K562 (cell line): ENCODE measurements at regions not wholly inside any gene's neighbourhood (a gene's known extent, or its start where the extent isn't known, plus 50 kb on each side); places are given as distances from the start of the nearest gene placed in this dataset.

ENCODE experiments used
- ATAC-seq: fragments of 200-7000 bp; cut with Tn5 transposase; 3 replicates; pipeline ENCODE4 v1.9.1; 2020; ENCODE audit warnings: moderate library complexity
- BruUV-seq: library from RNA; stranded (reverse); fragments of 400-500 nt; replicated peaks from 2 replicates; lab custom pipeline; 2021; lab: Mats Ljungman, UMichigan
- CTCF ChIA-PET: fragments of 300-600 bp; formaldehyde crosslinking; extraction: SDS; loops from one replicate; lab custom pipeline; 2021; ENCODE audit warnings: low intra/inter-chr PET ratio; lab: Yijun Ruan, JAX
- POLR2A ChIA-PET: fragments of 300-600, 350-650 bp; sonication (Branson Sonifier 250); formaldehyde crosslinking; extraction: SDS; loops from one replicate; lab custom pipeline; 2021; ENCODE audit warnings: antibody characterized with exemption, inconsistent platforms; lab: Yijun Ruan, JAX
- DNase-seq, 4 experiments: peaks; one replicate each; pipeline versions ENCODE4 v3.0.0 to v3.0.0-alpha.2; 2011 to 2018; ENCODE audit warnings: low spot score in 3 of 4, mixed read lengths in 3 of 4; ENCODE audit errors: extremely low read depth in 1 of 4
- FAIRE-seq: peaks from 2 replicates; lab custom pipeline; 2011; peaks lifted over from hg19 to GRCh38; lab: Jason Lieb, UNC
- H2AFZ ChIP-seq: 2 replicates; pipeline ENCODE4 v1.6.0; 2011; ENCODE audit warnings: low read depth, low read length, control low read depth, inconsistent platforms
- H3K27ac ChIP-seq: fragments of 200-600 bp; 3 replicates; pipeline ENCODE4 v1.8.0; 2011; ENCODE audit warnings: low read depth, mild to moderate bottlenecking, control low read depth, inconsistent platforms, low read length, moderate library complexity, mixed read lengths; ENCODE audit errors: extremely low read depth
- H3K27me3 ChIP-seq, 2 experiments: fragments of 300-600 bp in 1 of 2; 2 replicates in 1 of 2; 3 replicates in 1 of 2; pipeline versions ENCODE4 v1.6.0 to v1.8.0; 2011; ENCODE audit warnings: inconsistent platforms in 2 of 2, low read length in 2 of 2, mild to moderate bottlenecking in 1 of 2, mixed read lengths in 1 of 2, moderate library complexity in 1 of 2; ENCODE audit not compliant: control insufficient read depth in 2 of 2, insufficient read depth in 2 of 2
- H3K36me3 ChIP-seq: fragments of 300-600 bp; 3 replicates; pipeline ENCODE4 v1.8.0; 2011; ENCODE audit warnings: mild to moderate bottlenecking, low read length, inconsistent platforms; ENCODE audit not compliant: control insufficient read depth, insufficient read depth
- H3K4me1 ChIP-seq, 2 experiments: fragments of 200-600 bp in 1 of 2; replicated peaks in 1 of 2; 2 replicates in 1 of 2; 3 replicates in 1 of 2; pipeline versions ENCODE4 v1.5.1 to v1.8.0; 2011; ENCODE audit warnings: inconsistent platforms in 2 of 2, low read length in 2 of 2, mild to moderate bottlenecking in 1 of 2, mixed read lengths in 1 of 2, moderate library complexity in 1 of 2; ENCODE audit not compliant: control insufficient read depth in 2 of 2, insufficient read depth in 2 of 2
- H3K4me2 ChIP-seq: 2 replicates; pipeline ENCODE4 v1.6.1; 2011; ENCODE audit warnings: low read length, control low read depth, inconsistent platforms, mixed read lengths; ENCODE audit not compliant: insufficient read depth
- H3K4me3 ChIP-seq: fragments of 200-600 bp; sonication (generic), shearing (Covaris generic); 2 replicates; pipeline ENCODE4 v1.5.1; 2016; ENCODE audit warnings: control low read depth, inconsistent platforms
- H3K79me2 ChIP-seq: fragments of 200-600 bp; 3 replicates; pipeline ENCODE4 v1.8.0; 2011; ENCODE audit warnings: low read length, inconsistent platforms; ENCODE audit not compliant: control insufficient read depth, insufficient read depth
- H3K9ac ChIP-seq, 2 experiments: 2 replicates each; pipeline versions ENCODE4 v1.6.0 to v1.6.1; 2011; ENCODE audit warnings: low read depth in 2 of 2, low read length in 2 of 2, control low read depth in 1 of 2, inconsistent platforms in 1 of 2, mild to moderate bottlenecking in 1 of 2, mixed read lengths in 1 of 2; ENCODE audit not compliant: insufficient read depth in 1 of 2
- H3K9me1 ChIP-seq: one replicate; pipeline ENCODE4 v1.6.0; 2011; ENCODE audit warnings: inconsistent platforms, mild to moderate bottlenecking, low read length, moderate library complexity; ENCODE audit not compliant: control insufficient read depth, insufficient read depth
- H3K9me3 ChIP-seq: replicated peaks from 2 replicates; pipeline ENCODE4 v1.5.1; 2011; ENCODE audit warnings: low read depth, low read length, inconsistent platforms; ENCODE audit not compliant: control insufficient read depth, insufficient read depth
- H4K20me1 ChIP-seq: replicated peaks from 2 replicates; pipeline ENCODE4 v1.6.1; 2011; ENCODE audit warnings: low read length, inconsistent platforms, mixed read lengths; ENCODE audit not compliant: control insufficient read depth, insufficient read depth
- ARID1B ChIP-seq: fragments of 450-650 bp; IDR thresholded peaks from 2 replicates; pipeline ENCODE4 v1.6.1; 2016; ENCODE audit warnings: antibody characterized with exemption, mild to moderate bottlenecking, inconsistent platforms
- GTF2E2 ChIP-seq: fragments of 200-800 bp; sonication (Bioruptor generic); IDR thresholded peaks from 2 replicates; pipeline ENCODE4 v1.6.1; 2016; ENCODE audit warnings: missing genetic modification characterization, missing compliant biosample characterization
- JUND ChIP-seq, 2 experiments: IDR thresholded peaks; 2 replicates in 1 of 2; 3 replicates in 1 of 2; pipeline ENCODE4 v1.6.1; 2011; ENCODE audit warnings: borderline replicate concordance in 2 of 2, low read depth in 2 of 2, low read length in 2 of 2, improper control_type of control experiment in 1 of 2, missing biosample characterization in 1 of 2, missing genetic modification characterization in 1 of 2, missing genetic modification reagents in 1 of 2
- KAT8 ChIP-seq: fragments of 450-650 bp; IDR thresholded peaks from 2 replicates; pipeline ENCODE4 v1.6.1; 2016; ENCODE audit warnings: low read depth, mild to moderate bottlenecking
- MED1 ChIP-seq: sonication (generic); formaldehyde crosslinking; IDR thresholded peaks from 2 replicates; pipeline ENCODE4 v1.8.1; 2023; ENCODE audit warnings: missing genetic modification reagents, borderline replicate concordance
- THRA ChIP-seq: fragments of 450-650 bp; IDR thresholded peaks from 2 replicates; pipeline ENCODE4 v1.6.1; 2017; ENCODE audit warnings: mild to moderate bottlenecking, moderate library complexity
- ZKSCAN8 ChIP-seq: fragments of 200-800 bp; sonication (Bioruptor generic); IDR thresholded peaks from 2 replicates; pipeline ENCODE4 v1.6.1; 2016; ENCODE audit warnings: missing genetic modification characterization, missing compliant biosample characterization
- ZNF174 ChIP-seq: fragments of 250-450 bp; sonication (Bioruptor Pico); IDR thresholded peaks from 2 replicates; pipeline ENCODE4 v1.4.0; 2020; ENCODE audit warnings: mild to moderate bottlenecking
- ZNF41 ChIP-seq: fragments of 250-450 bp; sonication (Bioruptor Pico); conservative IDR thresholded peaks from 2 replicates; pipeline ENCODE4 v1.4.0; 2020; ENCODE audit warnings: mild to moderate bottlenecking
- ZNF444 ChIP-seq: fragments of 250-450 bp; sonication (Bioruptor Pico); IDR thresholded peaks from 2 replicates; pipeline ENCODE4 v1.4.0; 2020; ENCODE audit warnings: mild to moderate bottlenecking, moderate library complexity
- ZNF561 ChIP-seq: fragments of 450-650 bp; formaldehyde crosslinking; conservative IDR thresholded peaks from 2 replicates; pipeline ENCODE4 v1.4.0; 2020; ENCODE audit warnings: mild to moderate bottlenecking, moderate library complexity
- ZNF655 ChIP-seq: fragments of 250-450 bp; sonication (Bioruptor Pico); IDR thresholded peaks from 2 replicates; pipeline ENCODE4 v1.5.0; 2021
- WGBS: fragments of 100-300 bp; shearing (Covaris generic); methylation state at CpG from one replicate; pipeline ENCODE4 v1.1.6; 2016; ENCODE audit warnings: low coverage, mixed read lengths; ENCODE audit not compliant: insufficient coverage; ENCODE audit errors: missing lambda C conversion rate; 5-methylcytosine and 5-hydroxymethylcytosine counted together
- in situ Hi-C: fragments of 300-500 bp; cut with MboI; formaldehyde crosslinking; loops from 4 replicates; pipeline ENCODE4 v1.15.0; 2018; ENCODE audit warnings: inconsistent platforms, mixed read lengths
- intact Hi-C: fragments of 100-400 bp; cut with micrococcal nuclease; formaldehyde crosslinking; loops from 2 replicates; pipeline ENCODE4 v1.14.2; 2022
- TF ChIP-seq, protein P1 (sequence below): sonication (generic); formaldehyde crosslinking; IDR thresholded peaks from 2 replicates; pipeline ENCODE4 v1.8.0; 2022; ENCODE audit warnings: mild to moderate bottlenecking, missing genetic modification reagents
- TF ChIP-seq, protein P2 (sequence below): fragments of 250-450 bp; sonication (Bioruptor Pico); IDR thresholded peaks from 2 replicates; pipeline ENCODE4 v1.5.0; 2022; ENCODE audit warnings: mild to moderate bottlenecking

DNA sequence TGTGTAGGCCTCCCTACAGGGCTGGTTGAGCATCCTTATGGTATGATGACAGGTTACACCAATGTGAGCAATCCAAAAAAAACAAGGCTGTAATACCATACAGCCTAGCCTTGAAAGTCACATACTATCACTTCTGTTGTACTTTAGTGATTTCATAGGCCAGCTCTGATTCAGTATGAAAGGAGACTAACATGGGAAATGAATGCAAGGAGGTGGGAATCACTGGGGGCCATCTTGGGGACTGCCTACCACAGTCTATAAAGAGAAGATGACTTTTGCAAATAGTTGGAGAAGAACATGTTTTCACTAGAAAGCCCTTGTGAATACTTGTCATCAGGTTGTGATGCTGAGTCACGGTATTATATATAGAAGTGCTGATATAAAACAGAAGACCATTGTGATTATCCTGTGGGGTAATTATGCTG is 270.7 kb downstream of the S1PR1 start (continued):
- TF ChIP-seq ZNF655 (CRISPR knock-in tag) (no peak), GTF2E2 (tag) (no peak), KAT8 (no peak), ZKSCAN8 (CRISPR knock-in tag) (no peak), THRA (no peak), ZNF174 (CRISPR knock-in tag) (no peak)

DNA sequence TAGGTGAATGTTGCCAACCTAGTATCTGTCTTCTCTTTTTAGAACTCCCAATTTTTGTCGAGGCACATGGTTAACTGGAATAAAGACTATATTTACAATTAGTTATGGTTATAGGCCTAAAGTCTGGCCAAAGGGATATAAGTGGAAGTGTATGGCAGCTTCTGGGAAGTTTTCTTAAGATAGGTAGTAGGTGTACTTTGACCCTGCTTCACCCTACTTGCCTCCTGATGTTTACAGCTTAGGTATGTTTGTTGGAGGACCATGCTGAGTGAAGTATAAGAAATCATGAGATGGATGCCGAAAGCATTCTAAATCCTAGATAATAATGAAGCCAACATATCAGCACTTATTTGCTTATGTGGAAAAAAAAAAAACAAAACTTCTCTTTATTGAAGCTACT is 272.1 kb downstream of the S1PR1 start:
- H3K36me3 ChIP-seq = no peaks in the 10 kb centered on the region
- FAIRE-seq = no peak
- no peaks in the 10 kb centered on the region for H3K9me3 ChIP-seq
- BruUV-seq = no TSS peak
- no peaks in the 10 kb centered on the region for H3K79me2 ChIP-seq
- H2AFZ ChIP-seq = no peak overlapping the region
- no peaks in the 10 kb centered on the region for H3K9me1 ChIP-seq
- H3K27ac ChIP-seq = no peak overlapping the region
- WGBS = 0% methylated on average over 2 of the region's 2 CpGs
- no peak overlapping the region for H3K4me2 ChIP-seq
- H3K4me1 ChIP-seq = no peaks in the 10 kb centered on the region
- H4K20me1 ChIP-seq = no peaks in the 10 kb centered on the region
- H3K9ac ChIP-seq = no peak overlapping the region
- ATAC-seq = no peak
- DNase-seq = no peak
- in situ Hi-C loops (no loop called here), intact Hi-C loops (no loop called here)
- ChIA-PET POLR2A (no interaction called here), CTCF (no interaction called here)
- no peaks in the 10 kb centered on the region for H3K27me3 ChIP-seq
- no peak overlapping the region for H3K4me3 ChIP-seq
- TF ChIP-seq ARID1B (no peak), ZNF561 (CRISPR knock-in tag) (no peak), JUND (IDR thresholded peaks at IDR 0.05; ENCODE audit: borderline replicate concordance, low read depth, low read length) (no peak), JUND (tag; IDR thresholded peaks at IDR 0.05; ENCODE audit: borderline replicate concordance, low read depth, low read length) (no peak), ZNF41 (CRISPR knock-in tag) (no peak), ZNF444 (CRISPR knock-in tag) (no peak), MED1 (no peak)
- TF ChIP-seq, protein P1, sequence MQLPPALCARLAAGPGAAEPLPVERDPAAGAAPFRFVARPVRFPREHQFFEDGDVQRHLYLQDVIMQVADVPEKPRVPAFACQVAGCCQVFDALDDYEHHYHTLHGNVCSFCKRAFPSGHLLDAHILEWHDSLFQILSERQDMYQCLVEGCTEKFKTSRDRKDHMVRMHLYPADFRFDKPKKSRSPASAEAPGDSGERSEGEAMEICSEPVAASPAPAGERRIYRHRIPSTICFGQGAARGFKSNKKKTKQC (CRISPR knock-in tag) = no peak
- TF ChIP-seq, protein P2, sequence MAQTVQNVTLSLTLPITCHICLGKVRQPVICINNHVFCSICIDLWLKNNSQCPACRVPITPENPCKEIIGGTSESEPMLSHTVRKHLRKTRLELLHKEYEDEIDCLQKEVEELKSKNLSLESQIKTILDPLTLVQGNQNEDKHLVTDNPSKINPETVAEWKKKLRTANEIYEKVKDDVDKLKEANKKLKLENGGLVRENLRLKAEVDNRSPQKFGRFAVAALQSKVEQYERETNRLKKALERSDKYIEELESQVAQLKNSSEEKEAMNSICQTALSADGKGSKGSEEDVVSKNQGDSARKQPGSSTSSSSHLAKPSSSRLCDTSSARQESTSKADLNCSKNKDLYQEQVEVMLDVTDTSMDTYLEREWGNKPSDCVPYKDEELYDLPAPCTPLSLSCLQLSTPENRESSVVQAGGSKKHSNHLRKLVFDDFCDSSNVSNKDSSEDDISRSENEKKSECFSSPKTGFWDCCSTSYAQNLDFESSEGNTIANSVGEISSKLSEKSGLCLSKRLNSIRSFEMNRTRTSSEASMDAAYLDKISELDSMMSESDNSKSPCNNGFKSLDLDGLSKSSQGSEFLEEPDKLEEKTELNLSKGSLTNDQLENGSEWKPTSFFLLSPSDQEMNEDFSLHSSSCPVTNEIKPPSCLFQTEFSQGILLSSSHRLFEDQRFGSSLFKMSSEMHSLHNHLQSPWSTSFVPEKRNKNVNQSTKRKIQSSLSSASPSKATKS (CRISPR knock-in tag) = no peak
